K562 (cell line): ENCODE measurements at regions not wholly inside any gene's neighbourhood (a gene's known extent, or its start where the extent isn't known, plus 50 kb on each side); places are given as distances from the start of the nearest gene placed in this dataset.
A peak's percentile ranks its signal among the peaks of the same experiment; 100 is the strongest.

Experiments used
- ATAC-seq: fragments of 200-7000 bp; cut with Tn5 transposase; 3 replicates; pipeline ENCODE4 v1.9.1; 2020; ENCODE audit warnings: moderate library complexity
- BruUV-seq: library from RNA; stranded (reverse); fragments of 400-500 nt; replicated peaks from 2 replicates; lab custom pipeline; 2021; lab: Mats Ljungman, UMichigan
- CTCF ChIA-PET: fragments of 300-600 bp; formaldehyde crosslinking; extraction: SDS; loops from one replicate; lab custom pipeline; 2021; ENCODE audit warnings: low intra/inter-chr PET ratio; lab: Yijun Ruan, JAX
- POLR2A ChIA-PET: fragments of 300-600, 350-650 bp; sonication (Branson Sonifier 250); formaldehyde crosslinking; extraction: SDS; loops from one replicate; lab custom pipeline; 2021; ENCODE audit warnings: antibody characterized with exemption, inconsistent platforms; lab: Yijun Ruan, JAX
- DNase-seq, 4 experiments: peaks; one replicate each; pipeline versions ENCODE4 v3.0.0 to v3.0.0-alpha.2; 2011 to 2018; ENCODE audit warnings: low spot score in 3 of 4, mixed read lengths in 3 of 4; ENCODE audit errors: extremely low read depth in 1 of 4
- FAIRE-seq: peaks from 2 replicates; lab custom pipeline; 2011; peaks lifted over from hg19 to GRCh38; lab: Jason Lieb, UNC
- H2AFZ ChIP-seq: 2 replicates; pipeline ENCODE4 v1.6.0; 2011; ENCODE audit warnings: low read depth, low read length, control low read depth, inconsistent platforms
- H3K27ac ChIP-seq: fragments of 200-600 bp; 3 replicates; pipeline ENCODE4 v1.8.0; 2011; ENCODE audit warnings: low read depth, mild to moderate bottlenecking, control low read depth, inconsistent platforms, low read length, moderate library complexity, mixed read lengths; ENCODE audit errors: extremely low read depth
- H3K27me3 ChIP-seq, 2 experiments: fragments of 300-600 bp in 1 of 2; 2 replicates in 1 of 2; 3 replicates in 1 of 2; pipeline versions ENCODE4 v1.6.0 to v1.8.0; 2011; ENCODE audit warnings: inconsistent platforms in 2 of 2, low read length in 2 of 2, mild to moderate bottlenecking in 1 of 2, mixed read lengths in 1 of 2, moderate library complexity in 1 of 2; ENCODE audit not compliant: control insufficient read depth in 2 of 2, insufficient read depth in 2 of 2
- H3K36me3 ChIP-seq: fragments of 300-600 bp; 3 replicates; pipeline ENCODE4 v1.8.0; 2011; ENCODE audit warnings: mild to moderate bottlenecking, low read length, inconsistent platforms; ENCODE audit not compliant: control insufficient read depth, insufficient read depth
- H3K4me1 ChIP-seq, 2 experiments: fragments of 200-600 bp in 1 of 2; replicated peaks in 1 of 2; 2 replicates in 1 of 2; 3 replicates in 1 of 2; pipeline versions ENCODE4 v1.5.1 to v1.8.0; 2011; ENCODE audit warnings: inconsistent platforms in 2 of 2, low read length in 2 of 2, mild to moderate bottlenecking in 1 of 2, mixed read lengths in 1 of 2, moderate library complexity in 1 of 2; ENCODE audit not compliant: control insufficient read depth in 2 of 2, insufficient read depth in 2 of 2
- H3K4me2 ChIP-seq: 2 replicates; pipeline ENCODE4 v1.6.1; 2011; ENCODE audit warnings: low read length, control low read depth, inconsistent platforms, mixed read lengths; ENCODE audit not compliant: insufficient read depth
- H3K4me3 ChIP-seq: fragments of 200-600 bp; sonication (generic), shearing (Covaris generic); 2 replicates; pipeline ENCODE4 v1.5.1; 2016; ENCODE audit warnings: control low read depth, inconsistent platforms
- H3K79me2 ChIP-seq: fragments of 200-600 bp; 3 replicates; pipeline ENCODE4 v1.8.0; 2011; ENCODE audit warnings: low read length, inconsistent platforms; ENCODE audit not compliant: control insufficient read depth, insufficient read depth
- H3K9ac ChIP-seq, 2 experiments: 2 replicates each; pipeline versions ENCODE4 v1.6.0 to v1.6.1; 2011; ENCODE audit warnings: low read depth in 2 of 2, low read length in 2 of 2, control low read depth in 1 of 2, inconsistent platforms in 1 of 2, mild to moderate bottlenecking in 1 of 2, mixed read lengths in 1 of 2; ENCODE audit not compliant: insufficient read depth in 1 of 2
- H3K9me1 ChIP-seq: one replicate; pipeline ENCODE4 v1.6.0; 2011; ENCODE audit warnings: inconsistent platforms, mild to moderate bottlenecking, low read length, moderate library complexity; ENCODE audit not compliant: control insufficient read depth, insufficient read depth
- H3K9me3 ChIP-seq: replicated peaks from 2 replicates; pipeline ENCODE4 v1.5.1; 2011; ENCODE audit warnings: low read depth, low read length, inconsistent platforms; ENCODE audit not compliant: control insufficient read depth, insufficient read depth
- H4K20me1 ChIP-seq: replicated peaks from 2 replicates; pipeline ENCODE4 v1.6.1; 2011; ENCODE audit warnings: low read length, inconsistent platforms, mixed read lengths; ENCODE audit not compliant: control insufficient read depth, insufficient read depth
- ARID1B ChIP-seq: fragments of 450-650 bp; IDR thresholded peaks from 2 replicates; pipeline ENCODE4 v1.6.1; 2016; ENCODE audit warnings: antibody characterized with exemption, mild to moderate bottlenecking, inconsistent platforms
- BACH1 ChIP-seq: fragments of 200-800 bp; sonication (Bioruptor generic); IDR thresholded peaks from 2 replicates; pipeline ENCODE4 v1.6.1; 2016; ENCODE audit warnings: missing genetic modification characterization, missing compliant biosample characterization
- C11orf30 ChIP-seq: fragments of 450-650 bp; IDR thresholded peaks from 2 replicates; pipeline ENCODE4 v1.6.1; 2016; ENCODE audit warnings: low read depth, mild to moderate bottlenecking
- CAMTA2 ChIP-seq: fragments of 250-450 bp; sonication (Bioruptor Pico); conservative IDR thresholded peaks from 2 replicates; pipeline ENCODE4 v1.5.1; 2022
- DPF2 ChIP-seq: fragments of 450-650 bp; IDR thresholded peaks from 2 replicates; pipeline ENCODE4 v1.6.1; 2016
- ESRRA ChIP-seq: fragments of 450-650 bp; IDR thresholded peaks from 2 replicates; pipeline ENCODE4 v1.6.1; 2014; ENCODE audit warnings: low read depth, mild to moderate bottlenecking, moderate library complexity, borderline replicate concordance
- MAFF ChIP-seq: IDR thresholded peaks from 2 replicates; pipeline ENCODE4 v1.6.1; 2012; ENCODE audit warnings: low read length, improper control_type of control experiment
- MAFG ChIP-seq: fragments of 450-650 bp; conservative IDR thresholded peaks from 2 replicates; pipeline ENCODE4 v1.6.1; 2016; ENCODE audit warnings: missing genetic modification characterization, missing compliant biosample characterization
- MAFK ChIP-seq: IDR thresholded peaks from 2 replicates; pipeline ENCODE4 v1.6.1; 2011; ENCODE audit warnings: low read length, improper control_type of control experiment
- MECOM ChIP-seq: fragments of 250-450 bp; sonication (Bioruptor Pico); IDR thresholded peaks from 2 replicates; pipeline ENCODE4 v1.8.0; 2022; ENCODE audit warnings: inconsistent platforms
- TFAM ChIP-seq: fragments of 250-450 bp; sonication (Bioruptor Pico); conservative IDR thresholded peaks from 2 replicates; pipeline ENCODE4 v1.5.0; 2021; ENCODE audit warnings: mild to moderate bottlenecking, moderate library complexity
- ZNF239 ChIP-seq: fragments of 250-450 bp; sonication (Bioruptor Pico); IDR thresholded peaks from 2 replicates; pipeline ENCODE4 v1.4.0; 2020; ENCODE audit warnings: mild to moderate bottlenecking
- ZNF316 ChIP-seq: fragments of 450-650 bp; IDR thresholded peaks from 2 replicates; pipeline ENCODE4 v1.6.1; 2016
- WGBS: fragments of 100-300 bp; shearing (Covaris generic); methylation state at CpG from one replicate; pipeline ENCODE4 v1.1.6; 2016; ENCODE audit warnings: low coverage, mixed read lengths; ENCODE audit not compliant: insufficient coverage; ENCODE audit errors: missing lambda C conversion rate; 5-methylcytosine and 5-hydroxymethylcytosine counted together
- in situ Hi-C: fragments of 300-500 bp; cut with MboI; formaldehyde crosslinking; loops from 4 replicates; pipeline ENCODE4 v1.15.0; 2018; ENCODE audit warnings: inconsistent platforms, mixed read lengths
- intact Hi-C: fragments of 100-400 bp; cut with micrococcal nuclease; formaldehyde crosslinking; loops from 2 replicates; pipeline ENCODE4 v1.14.2; 2022
- TF ChIP-seq, protein P1 (sequence below): fragments of 250-450 bp; sonication (Bioruptor Pico); IDR thresholded peaks from 2 replicates; pipeline ENCODE4 v1.4.0; 2020; ENCODE audit warnings: mild to moderate bottlenecking, moderate library complexity

DNA sequence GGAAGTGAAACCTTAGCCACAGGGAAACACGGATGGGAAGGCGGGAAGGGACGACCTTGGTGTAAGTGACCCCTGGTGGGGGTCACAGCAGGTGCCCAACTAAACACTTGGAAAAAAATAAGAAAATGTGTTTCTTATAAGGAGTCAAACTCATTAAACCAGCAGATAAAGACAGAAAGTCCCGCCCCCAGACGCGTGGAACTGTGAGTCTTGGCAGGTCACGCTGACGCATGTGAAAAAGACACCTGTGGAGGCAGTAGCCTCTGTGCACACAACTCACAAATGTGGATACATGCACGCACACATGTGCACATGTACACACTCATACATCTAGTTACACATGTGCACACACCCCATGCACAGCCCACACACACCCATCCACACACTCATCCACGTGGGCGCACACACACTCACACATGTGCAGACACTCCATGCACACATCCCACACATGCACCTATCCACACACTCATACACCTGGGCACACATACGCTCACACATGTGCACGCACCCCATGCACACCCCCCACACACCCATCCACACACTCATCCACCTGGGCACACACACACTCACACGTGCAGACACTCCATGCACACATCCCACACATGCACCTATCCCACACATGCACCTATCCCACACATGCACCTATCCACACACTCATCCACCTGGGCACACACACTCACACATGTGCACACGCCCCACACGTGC is 432.4 kb downstream of the SOX9 start (continued):
- TF ChIP-seq, protein P1, sequence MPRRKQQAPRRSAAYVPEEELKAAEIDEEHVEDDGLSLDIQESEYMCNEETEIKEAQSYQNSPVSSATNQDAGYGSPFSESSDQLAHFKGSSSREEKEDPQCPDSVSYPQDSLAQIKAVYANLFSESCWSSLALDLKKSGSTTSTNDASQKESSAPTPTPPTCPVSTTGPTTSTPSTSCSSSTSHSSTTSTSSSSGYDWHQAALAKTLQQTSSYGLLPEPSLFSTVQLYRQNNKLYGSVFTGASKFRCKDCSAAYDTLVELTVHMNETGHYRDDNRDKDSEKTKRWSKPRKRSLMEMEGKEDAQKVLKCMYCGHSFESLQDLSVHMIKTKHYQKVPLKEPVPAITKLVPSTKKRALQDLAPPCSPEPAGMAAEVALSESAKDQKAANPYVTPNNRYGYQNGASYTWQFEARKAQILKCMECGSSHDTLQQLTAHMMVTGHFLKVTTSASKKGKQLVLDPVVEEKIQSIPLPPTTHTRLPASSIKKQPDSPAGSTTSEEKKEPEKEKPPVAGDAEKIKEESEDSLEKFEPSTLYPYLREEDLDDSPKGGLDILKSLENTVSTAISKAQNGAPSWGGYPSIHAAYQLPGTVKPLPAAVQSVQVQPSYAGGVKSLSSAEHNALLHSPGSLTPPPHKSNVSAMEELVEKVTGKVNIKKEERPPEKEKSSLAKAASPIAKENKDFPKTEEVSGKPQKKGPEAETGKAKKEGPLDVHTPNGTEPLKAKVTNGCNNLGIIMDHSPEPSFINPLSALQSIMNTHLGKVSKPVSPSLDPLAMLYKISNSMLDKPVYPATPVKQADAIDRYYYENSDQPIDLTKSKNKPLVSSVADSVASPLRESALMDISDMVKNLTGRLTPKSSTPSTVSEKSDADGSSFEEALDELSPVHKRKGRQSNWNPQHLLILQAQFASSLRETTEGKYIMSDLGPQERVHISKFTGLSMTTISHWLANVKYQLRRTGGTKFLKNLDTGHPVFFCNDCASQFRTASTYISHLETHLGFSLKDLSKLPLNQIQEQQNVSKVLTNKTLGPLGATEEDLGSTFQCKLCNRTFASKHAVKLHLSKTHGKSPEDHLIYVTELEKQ (CRISPR knock-in tag), result no peak
- no peak for TF ChIP-seq BACH1

DNA sequence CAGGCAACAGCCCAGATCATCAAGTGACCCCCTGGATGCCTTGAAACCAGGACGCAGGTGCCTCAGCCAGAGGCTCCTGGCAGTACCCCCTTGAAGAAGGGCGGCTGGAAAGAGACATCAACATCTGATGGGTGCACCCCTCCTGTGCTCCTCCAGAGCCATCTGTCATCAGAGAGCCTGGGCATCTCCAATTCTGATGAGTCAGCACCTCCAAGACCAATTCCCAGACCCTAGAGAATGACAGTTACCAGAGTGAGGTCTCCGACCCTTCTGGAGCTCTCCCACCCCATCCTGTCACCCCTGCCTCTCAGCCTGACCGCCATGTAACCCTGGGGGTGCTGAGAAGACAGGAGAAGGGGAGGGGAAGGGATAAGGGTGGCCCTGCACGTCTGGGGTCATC is 433.7 kb downstream of the SOX9 start:
- Histone ChIP-seq H3K4me1 (no peaks in the 10 kb centered on the region), H2AFZ (no peak overlapping the region), H3K27ac (no peak overlapping the region), H3K9me1 (no peaks in the 10 kb centered on the region), H3K9ac (no peak overlapping the region), H3K9me3 (no peaks in the 10 kb centered on the region), H4K20me1 (peaks cover 6% of the 10 kb centered on the region; the same call in 1 of the 2 replicates), H3K79me2 (no peaks in the 10 kb centered on the region), H3K27me3 (no peaks in the 10 kb centered on the region; a peak in 1 of 5 replicates), H3K4me2 (no peak overlapping the region), H3K4me3 (no peak overlapping the region), H3K36me3 (no peaks in the 10 kb centered on the region)
- ATAC-seq (no peak), DNase-seq (no peak), FAIRE-seq (no peak)
- BruUV-seq, result no TSS peak
- intact Hi-C loops (no loop called here), in situ Hi-C loops (loop anchor here (10.0 kb wide), 1 partner anchor 810 kb away; no protein-coding TSS in a partner anchor)
- ChIA-PET POLR2A (no interaction called here), CTCF (no interaction called here)
- 0% methylated on average over 5 of the region's 5 CpGs for whole genome bisulfite sequencing
- TF ChIP-seq ESRRA, result no peak
- no peak for TF ChIP-seq DPF2
- TF ChIP-seq ARID1B, result no peak
- peak; percentile 69; the same call in 1 of the 2 replicates for TF ChIP-seq C11orf30
- peak; percentile 85 for TF ChIP-seq MAFK
- no peak for TF ChIP-seq ZNF239 (CRISPR knock-in tag)
- no peak for TF ChIP-seq TFAM
- TF ChIP-seq ZNF316, result peak; percentile 72
- peak; percentile 73 for TF ChIP-seq MAFF
- no peak for TF ChIP-seq CAMTA2 (CRISPR knock-in tag)
- TF ChIP-seq MAFG (tag), result peak; percentile 67
- no peak for TF ChIP-seq MECOM (CRISPR knock-in tag)
